Gastroesophageal sphincter (tissue), 4 donors: ENCODE measurements at regions not wholly inside any gene's neighbourhood (a gene's known extent, or its start where the extent isn't known, plus 50 kb on each side); places are given as distances from the start of the nearest gene placed in this dataset.

Experiments
- ATAC-seq: fragments of 150-250 bp; one replicate; pipeline ENCODE4 v1.9.1; 2016; ENCODE audit warnings: mild to moderate bottlenecking, moderate library complexity
- H3K27ac ChIP-seq, 4 donors: fragments of 200-600 bp; sonication (generic) in 3 of 4; 1 replicate in 3 of 4; 2 replicates in 1 of 4; pipeline ENCODE4 v1.5.1; 2016 to 2019
- H3K27me3 ChIP-seq: fragments of 200-600 bp; sonication (generic); one replicate; pipeline ENCODE4 v1.5.1; 2019
- H3K36me3 ChIP-seq, 2 donors: fragments of 200-600 bp; sonication (generic); one replicate each; pipeline ENCODE4 v1.5.1; 2019; ENCODE audit warnings: control low read depth in 1 of 2
- H3K4me1 ChIP-seq, 3 donors: fragments of 200-600 bp; sonication (generic); 1 replicate in 2 of 3; 2 replicates in 1 of 3; pipeline ENCODE4 v1.5.1; 2016 to 2019; ENCODE audit warnings: control low read depth in 2 of 3
- H3K4me3 ChIP-seq, 2 donors: fragments of 200-600 bp; sonication (generic); one replicate each; pipeline ENCODE4 v1.5.1; 2019; ENCODE audit warnings: mild to moderate bottlenecking in 1 of 2, moderate library complexity in 1 of 2
- H3K9me3 ChIP-seq, 3 donors: fragments of 200-600 bp; sonication (generic); one replicate each; pipeline ENCODE4 v1.5.1; 2017 to 2019; ENCODE audit warnings: control low read depth in 2 of 3
- EP300 ChIP-seq: sonication (generic); formaldehyde crosslinking; IDR thresholded peaks from one replicate; pipeline ENCODE4 v1.6.1; 2017; ENCODE audit warnings: antibody characterized with exemption, mild to moderate bottlenecking
- POLR2A ChIP-seq, 2 donors: fragments of 450-650 bp; IDR thresholded peaks; one replicate each; pipeline ENCODE4 v1.6.1; 2017; ENCODE audit warnings: antibody characterized with exemption in 2 of 2, mild to moderate bottlenecking in 2 of 2, moderate library complexity in 1 of 2
- POLR2AphosphoS5 ChIP-seq: sonication (generic); formaldehyde crosslinking; IDR thresholded peaks from one replicate; pipeline ENCODE4 v1.6.1; 2017; ENCODE audit warnings: antibody characterized with exemption
- WGBS, 2 donors: methylation state at CpG; one replicate each; pipeline ENCODE4 v1.1.5; 2018; ENCODE audit warnings: low coverage in 1 of 2; 5-methylcytosine and 5-hydroxymethylcytosine counted together
- TF ChIP-seq, protein P1 (sequence below), 4 experiments: fragments of 200-600 bp in 2 of 4; fragments of 450-650 bp in 2 of 4; sonication (generic) in 1 of 4; IDR thresholded peaks; one replicate each; pipeline ENCODE4 v1.5.1; 2017 to 2019; ENCODE audit warnings: antibody characterized with exemption in 4 of 4, mild to moderate bottlenecking in 2 of 4, moderate library complexity in 2 of 4

DNA sequence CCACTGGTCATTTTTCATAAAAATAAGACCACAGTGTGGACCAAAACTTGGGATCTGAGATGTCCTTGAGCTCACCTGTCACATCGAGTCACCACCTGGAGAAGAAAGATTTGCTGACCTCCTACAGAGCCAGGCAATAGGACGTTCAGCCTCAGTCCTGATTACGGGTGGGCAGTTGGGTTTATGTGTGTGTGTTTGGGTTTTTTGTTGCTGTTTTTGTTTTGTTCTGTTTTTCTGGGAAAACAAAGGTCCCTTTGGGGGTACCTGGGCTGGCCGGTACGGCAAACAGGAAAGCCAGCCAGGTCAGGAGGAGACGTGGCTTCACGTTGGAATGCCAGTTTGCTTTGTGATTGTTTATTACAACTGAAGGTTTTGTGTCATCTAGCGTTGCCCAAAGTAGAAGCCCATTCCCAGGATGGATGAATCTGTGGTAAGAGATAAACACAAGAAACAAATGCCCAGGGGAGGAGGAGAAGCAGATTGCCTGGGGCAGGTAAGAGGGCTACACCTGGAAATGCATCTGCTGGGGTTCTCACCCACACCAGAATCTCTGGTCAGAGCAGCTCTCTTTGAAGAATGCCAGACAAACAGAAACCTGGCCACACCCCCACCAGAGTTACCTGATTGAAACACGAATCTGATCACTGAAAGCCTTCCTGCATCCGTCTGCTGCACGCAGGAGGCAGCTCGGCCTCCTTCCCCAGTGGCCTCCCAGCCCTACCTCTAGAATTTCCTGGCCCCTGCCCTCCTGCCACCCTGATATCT, 100.1 kb upstream of the DIO3 start:
- H3K27ac ChIP-seq, result no peak overlapping the region
- H3K9me3 ChIP-seq, result no peaks in the 10 kb centered on the region
- peaks cover 0 to 22% (median 5%) of the 10 kb centered on the region in 3 donors for H3K4me1 ChIP-seq
- 83 to 95% methylated on average over 6 to 7 of the region's 12 CpGs for WGBS, 2 donors
- TF ChIP-seq EP300 (no peak), POLR2A (IDR thresholded peaks at IDR 0.05) (no peak), POLR2AphosphoS5 (no peak)
- TF ChIP-seq, protein P1, sequence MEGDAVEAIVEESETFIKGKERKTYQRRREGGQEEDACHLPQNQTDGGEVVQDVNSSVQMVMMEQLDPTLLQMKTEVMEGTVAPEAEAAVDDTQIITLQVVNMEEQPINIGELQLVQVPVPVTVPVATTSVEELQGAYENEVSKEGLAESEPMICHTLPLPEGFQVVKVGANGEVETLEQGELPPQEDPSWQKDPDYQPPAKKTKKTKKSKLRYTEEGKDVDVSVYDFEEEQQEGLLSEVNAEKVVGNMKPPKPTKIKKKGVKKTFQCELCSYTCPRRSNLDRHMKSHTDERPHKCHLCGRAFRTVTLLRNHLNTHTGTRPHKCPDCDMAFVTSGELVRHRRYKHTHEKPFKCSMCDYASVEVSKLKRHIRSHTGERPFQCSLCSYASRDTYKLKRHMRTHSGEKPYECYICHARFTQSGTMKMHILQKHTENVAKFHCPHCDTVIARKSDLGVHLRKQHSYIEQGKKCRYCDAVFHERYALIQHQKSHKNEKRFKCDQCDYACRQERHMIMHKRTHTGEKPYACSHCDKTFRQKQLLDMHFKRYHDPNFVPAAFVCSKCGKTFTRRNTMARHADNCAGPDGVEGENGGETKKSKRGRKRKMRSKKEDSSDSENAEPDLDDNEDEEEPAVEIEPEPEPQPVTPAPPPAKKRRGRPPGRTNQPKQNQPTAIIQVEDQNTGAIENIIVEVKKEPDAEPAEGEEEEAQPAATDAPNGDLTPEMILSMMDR (IDR thresholded peaks at IDR 0.05), result no peak
- no peak for ATAC-seq
- peaks cover 75% of the 10 kb centered on the region for H3K27me3 ChIP-seq
- H3K36me3 ChIP-seq, result no peaks in the 10 kb centered on the region
- no peak overlapping the region for H3K4me3 ChIP-seq

DNA sequence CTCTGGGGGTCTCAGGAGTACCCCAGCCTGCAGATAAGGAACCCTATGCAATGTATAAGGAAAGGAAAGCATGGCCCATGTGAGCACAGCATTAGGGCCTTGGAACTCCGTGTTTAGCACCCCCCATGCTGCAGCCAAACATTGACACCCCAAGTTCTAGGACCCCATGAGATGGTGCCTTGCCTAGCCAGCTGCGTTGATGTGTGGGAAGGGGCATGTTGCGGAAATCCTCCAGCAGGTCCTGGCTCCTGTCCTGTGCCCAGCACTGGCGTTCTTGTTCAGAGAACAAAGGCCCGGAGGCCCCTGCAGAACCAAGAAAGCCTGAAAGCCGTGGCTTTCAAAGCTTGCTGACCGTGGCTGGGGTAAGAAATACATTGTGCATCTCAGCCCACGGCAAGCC, 99.4 kb upstream of the DIO3 start:
- no peak for ATAC-seq
- Histone ChIP-seq H3K36me3 (no peaks in the 10 kb centered on the region), H3K27ac (no peak overlapping the region), H3K4me3 (no peak overlapping the region), H3K4me1 (peaks cover 0 to 22% (median 5%) of the 10 kb centered on the region in 3 donors), H3K9me3 (no peaks in the 10 kb centered on the region), H3K27me3 (peaks cover 68% of the 10 kb centered on the region)
- TF ChIP-seq, protein P1 (IDR thresholded peaks at IDR 0.05), result no peak
- no peak for TF ChIP-seq EP300
- no peak for TF ChIP-seq POLR2AphosphoS5
- TF ChIP-seq POLR2A (IDR thresholded peaks at IDR 0.05), result no peak
- 92 to 96% methylated on average over 5 to 6 of the region's 8 CpGs for WGBS, 2 donors

DNA sequence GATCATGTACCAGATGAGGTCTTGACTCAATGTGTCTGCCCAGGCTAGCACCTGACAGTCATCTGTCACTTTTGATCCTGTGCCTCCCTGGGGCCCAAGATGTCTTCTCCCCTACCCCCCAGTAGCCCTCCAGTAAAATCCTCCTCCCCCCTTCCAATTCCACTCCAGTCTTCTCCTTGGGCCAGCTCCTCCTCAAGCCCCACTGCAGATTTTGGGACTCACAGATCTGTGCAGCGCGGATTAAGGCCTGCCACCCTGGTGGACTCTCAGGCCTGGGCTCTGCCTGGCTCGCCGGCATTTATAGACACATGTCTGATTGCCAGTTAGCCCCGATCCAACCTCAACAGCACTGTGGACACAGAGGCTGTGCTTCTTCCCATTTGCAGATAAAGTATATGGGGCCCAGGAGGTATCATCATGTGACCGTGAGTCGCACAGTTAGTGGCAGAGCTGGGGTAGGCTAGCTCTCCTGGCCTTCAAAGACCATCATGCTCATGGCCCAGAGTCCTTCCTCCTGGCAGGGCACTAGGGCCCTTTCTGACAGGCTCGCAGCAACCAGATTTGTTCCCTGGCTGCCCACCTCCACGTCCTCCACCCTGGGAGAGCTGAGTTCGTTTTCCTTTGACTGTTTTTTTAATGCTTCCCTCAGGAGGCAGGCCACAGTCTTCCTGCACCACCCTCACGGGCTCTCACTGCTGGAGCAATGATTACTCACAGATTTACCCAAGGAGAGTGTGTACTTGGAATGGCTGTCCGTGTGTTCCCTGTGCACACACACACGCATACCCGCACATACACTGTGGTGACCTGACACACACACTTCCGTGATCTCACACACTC, 98.3 kb upstream of the DIO3 start:
- peaks cover 0 to 17% (median 5%) of the 10 kb centered on the region in 3 donors for H3K4me1 ChIP-seq
- no peaks in the 10 kb centered on the region for H3K9me3 ChIP-seq
- TF ChIP-seq, protein P1 (IDR thresholded peaks at IDR 0.05), result no peak
- TF ChIP-seq EP300, result no peak
- TF ChIP-seq POLR2A (IDR thresholded peaks at IDR 0.05), result no peak
- TF ChIP-seq POLR2AphosphoS5, result no peak
- H3K4me3 ChIP-seq, result no peak overlapping the region
- no peaks in the 10 kb centered on the region for H3K36me3 ChIP-seq
- WGBS, 2 donors, result 84 to 92% methylated on average over 9 to 10 of the region's 15 CpGs
- no peak overlapping the region for H3K27ac ChIP-seq
- peak; percentile 3 for ATAC-seq
- peaks cover 57% of the 10 kb centered on the region for H3K27me3 ChIP-seq

DNA sequence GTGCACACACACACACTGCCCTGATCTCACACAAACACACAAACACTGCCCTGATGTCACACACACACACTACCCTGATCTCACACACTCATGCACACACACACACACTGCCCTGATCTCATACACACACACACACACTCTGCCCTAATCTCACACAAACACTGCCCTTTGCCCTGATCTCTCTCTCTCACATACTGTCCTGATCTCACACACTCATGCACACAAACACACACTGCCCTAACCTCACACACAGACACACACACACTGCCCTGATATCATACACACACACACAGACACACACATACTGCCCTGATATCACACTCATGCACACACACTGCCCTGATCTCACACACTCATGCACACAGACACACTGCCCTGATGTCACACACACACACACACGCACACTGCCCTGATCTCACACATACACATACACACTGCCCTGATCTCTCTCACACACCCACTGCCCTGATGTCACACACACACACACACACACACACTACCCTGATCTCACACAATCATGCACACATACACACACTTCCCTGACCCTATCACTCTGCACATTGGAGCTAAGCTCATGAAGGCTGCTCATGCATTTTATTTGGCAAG, 97.6 kb upstream of the DIO3 start:
- no peak for ATAC-seq
- peaks cover 50% of the 10 kb centered on the region for H3K27me3 ChIP-seq
- H3K4me3 ChIP-seq, result no peak overlapping the region
- H3K4me1 ChIP-seq, result peaks cover 0 to 10% (median 5%) of the 10 kb centered on the region in 3 donors
- H3K27ac ChIP-seq, result no peak overlapping the region
- no CpG with 5 or more reads among the region's 1 CpG for WGBS, 2 donors
- H3K36me3 ChIP-seq, result no peaks in the 10 kb centered on the region
- no peak for TF ChIP-seq POLR2A (IDR thresholded peaks at IDR 0.05)
- no peak for TF ChIP-seq EP300
- TF ChIP-seq, protein P1 (IDR thresholded peaks at IDR 0.05), result no peak
- TF ChIP-seq POLR2AphosphoS5, result no peak
- no peaks in the 10 kb centered on the region for H3K9me3 ChIP-seq
